ENCODE measurements at regions not wholly inside any gene's neighbourhood (a gene's known extent, or its start where the extent isn't known, plus 50 kb on each side); places are given as distances from the start of the nearest gene placed in this dataset.

GRCh38 chr10:3616880-3617279 lies 168.1 kb downstream of the KLF6 start:
- intact Hi-C loops (cut with DNase I; ENCODE audit: low total_unique reads): no loop called here
- H3K27me3 ChIP-seq: no peaks in the 10 kb centered on the region
- no peak for TF ChIP-seq EP300 (IDR thresholded peaks at IDR 0.05)
- TF ChIP-seq POLR2AphosphoS5 (IDR thresholded peaks at IDR 0.05): no peak
- TF ChIP-seq POLR2A (IDR thresholded peaks at IDR 0.05): no peak
- TF ChIP-seq CTCF (IDR thresholded peaks at IDR 0.05): no peak
- H3K27ac ChIP-seq: no peak overlapping the region
- no peaks in the 10 kb centered on the region for H3K4me1 ChIP-seq
- DNase-seq: no peak
- no peaks in the 10 kb centered on the region for H3K36me3 ChIP-seq
- peaks cover 0 to 17% (median 7%) of the 10 kb centered on the region in 4 donors for H3K9me3 ChIP-seq
- H3K4me3 ChIP-seq: no peak overlapping the region

- no peak for DNase-seq
- H3K9me3 ChIP-seq: peaks cover 0 to 27% (median 15%) of the 10 kb centered on the region in 4 donors
- intact Hi-C loops (cut with DNase I; ENCODE audit: low total_unique reads): no loop called here
- no peaks in the 10 kb centered on the region for H3K27me3 ChIP-seq
- no peaks in the 10 kb centered on the region for H3K4me1 ChIP-seq
- WGBS, 5 donors: 70 to 88% (median 76%) methylated on average over 1 of the region's 1 CpG
- H3K27ac ChIP-seq: no peak overlapping the region
- H3K4me3 ChIP-seq: no peak overlapping the region
- no peaks in the 10 kb centered on the region for H3K36me3 ChIP-seq
- TF ChIP-seq POLR2A (IDR thresholded peaks at IDR 0.05): no peak
- TF ChIP-seq EP300 (IDR thresholded peaks at IDR 0.05): no peak
- TF ChIP-seq POLR2AphosphoS5 (IDR thresholded peaks at IDR 0.05): no peak
- no peak for TF ChIP-seq CTCF (IDR thresholded peaks at IDR 0.05)
These were observed 171.7 kb downstream of the KLF6 start for GRCh38 chr10:3613318-3613717.

GRCh38 chr10:3612183-3613001 lies 172.6 kb downstream of the KLF6 start:
- Histone ChIP-seq H3K27ac (no peak overlapping the region), H3K4me1 (no peaks in the 10 kb centered on the region), H3K4me3 (no peak overlapping the region), H3K27me3 (no peaks in the 10 kb centered on the region), H3K9me3 (peaks cover 0 to 37% (median 24%) of the 10 kb centered on the region in 4 donors), H3K36me3 (no peaks in the 10 kb centered on the region)
- TF ChIP-seq EP300 (IDR thresholded peaks at IDR 0.05): no peak
- no peak for TF ChIP-seq POLR2AphosphoS5 (IDR thresholded peaks at IDR 0.05)
- no peak for TF ChIP-seq CTCF (IDR thresholded peaks at IDR 0.05)
- no peak for TF ChIP-seq POLR2A (IDR thresholded peaks at IDR 0.05)
- DNase-seq: no peak
- WGBS, 5 donors: 90 to 98% (median 97%) methylated on average over 3 of the region's 3 CpGs
- intact Hi-C loops (cut with DNase I; ENCODE audit: low total_unique reads): no loop called here

- Histone ChIP-seq H3K27ac (no peak overlapping the region), H3K9me3 (peaks cover 0 to 28% (median 23%) of the 10 kb centered on the region in 4 donors), H3K27me3 (no peaks in the 10 kb centered on the region), H3K4me3 (no peak overlapping the region), H3K4me1 (no peaks in the 10 kb centered on the region), H3K36me3 (no peaks in the 10 kb centered on the region)
- DNase-seq: no peak
- WGBS, 5 donors: 79 to 90% (median 89%) methylated on average over 1 of the region's 1 CpG
- TF ChIP-seq POLR2A (IDR thresholded peaks at IDR 0.05) (no peak), EP300 (IDR thresholded peaks at IDR 0.05) (no peak), POLR2AphosphoS5 (IDR thresholded peaks at IDR 0.05) (no peak), CTCF (IDR thresholded peaks at IDR 0.05) (no peak)
- intact Hi-C loops (cut with DNase I; ENCODE audit: low total_unique reads): no loop called here
These were observed 178.7 kb downstream of the KLF6 start for GRCh38 chr10:3606309-3606708.

Data from stomach (tissue), 8 donors.